ENCODE measurements at regions not wholly inside any gene's neighbourhood (a gene's known extent, or its start where the extent isn't known, plus 50 kb on each side); places are given as distances from the start of the nearest gene placed in this dataset.

DNA sequence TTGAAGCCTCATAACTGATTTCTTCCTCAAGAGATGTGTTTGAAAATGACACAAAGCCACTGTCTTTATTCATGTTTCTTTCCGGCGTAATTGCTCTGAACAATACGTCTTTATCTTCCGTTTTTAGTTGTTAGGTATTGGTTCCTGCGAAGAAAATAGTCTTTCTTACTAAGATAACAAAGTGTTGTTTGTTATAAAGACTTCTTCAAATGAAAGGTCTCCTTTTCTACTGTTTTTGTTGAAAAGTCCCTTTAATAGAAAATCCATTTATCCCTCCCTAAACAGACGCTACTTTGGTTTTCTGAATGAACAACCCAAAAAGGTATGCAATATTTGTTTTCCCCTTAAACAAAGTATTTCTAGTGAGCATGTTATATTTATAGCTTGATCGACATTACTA lies 469.1 kb downstream of the KCNJ18 start:
- Histone ChIP-seq H3K36me3 (ENCODE audit: control insufficient read depth in 2 of 2, extremely low read depth in 1 of 2, insufficient read depth in 2 of 2, low read length in 2 of 2) (no peaks in the 10 kb centered on the region), H4K20me1 (replicated peaks; ENCODE audit: control insufficient read depth, extremely low read depth, insufficient read depth, low read length) (no peaks in the 10 kb centered on the region), H3K4me2 (ENCODE audit: insufficient read depth, low read length) (no peak overlapping the region), H3K4me1 (ENCODE audit: control insufficient read depth, extremely low read depth, insufficient read depth, low read length) (no peaks in the 10 kb centered on the region), H3K9me1 (replicated peaks; ENCODE audit: control insufficient read depth, extremely low read depth, insufficient read depth, low read length) (no peaks in the 10 kb centered on the region), H3K79me2 (ENCODE audit: control insufficient read depth, insufficient read depth, low read length) (no peaks in the 10 kb centered on the region), H3K27me3 (ENCODE audit: control insufficient read depth in 2 of 2, insufficient read depth in 2 of 2, low read length in 2 of 2) (no peaks in the 10 kb centered on the region), H2AFZ (ENCODE audit: low read depth, low read length) (no peak overlapping the region), H3K4me3 (replicated peaks in 1 of 3; ENCODE audit: insufficient read depth in 1 of 3, low read depth in 1 of 3, low read length in 3 of 3) (no peak overlapping the region), H3K9me3 (replicated peaks; ENCODE audit: control insufficient read depth, insufficient read depth, low read length) (peaks cover 4% of the 10 kb centered on the region), H3K27ac (ENCODE audit: insufficient read depth, low read depth, low read length) (no peak overlapping the region), H3K9ac (replicated peaks; ENCODE audit: extremely low read depth, insufficient read depth, low read length) (no peak overlapping the region)
- dilution Hi-C loops (cut with MboI; ENCODE audit: extremely low pct_ligation_motif_present, low sequenced_read_pairs) (no loop called here), intact Hi-C loops (cut with micrococcal nuclease) (no loop called here)
- no peak for TF ChIP-seq FOS (IDR thresholded peaks at IDR 0.05; ENCODE audit: borderline replicate concordance, insufficient read depth, low read length)
- TF ChIP-seq EZH2 (IDR thresholded peaks at IDR 0.05; ENCODE audit: borderline replicate concordance, low read depth, low read length, severe bottlenecking): no peak
- TF ChIP-seq, protein P1, sequence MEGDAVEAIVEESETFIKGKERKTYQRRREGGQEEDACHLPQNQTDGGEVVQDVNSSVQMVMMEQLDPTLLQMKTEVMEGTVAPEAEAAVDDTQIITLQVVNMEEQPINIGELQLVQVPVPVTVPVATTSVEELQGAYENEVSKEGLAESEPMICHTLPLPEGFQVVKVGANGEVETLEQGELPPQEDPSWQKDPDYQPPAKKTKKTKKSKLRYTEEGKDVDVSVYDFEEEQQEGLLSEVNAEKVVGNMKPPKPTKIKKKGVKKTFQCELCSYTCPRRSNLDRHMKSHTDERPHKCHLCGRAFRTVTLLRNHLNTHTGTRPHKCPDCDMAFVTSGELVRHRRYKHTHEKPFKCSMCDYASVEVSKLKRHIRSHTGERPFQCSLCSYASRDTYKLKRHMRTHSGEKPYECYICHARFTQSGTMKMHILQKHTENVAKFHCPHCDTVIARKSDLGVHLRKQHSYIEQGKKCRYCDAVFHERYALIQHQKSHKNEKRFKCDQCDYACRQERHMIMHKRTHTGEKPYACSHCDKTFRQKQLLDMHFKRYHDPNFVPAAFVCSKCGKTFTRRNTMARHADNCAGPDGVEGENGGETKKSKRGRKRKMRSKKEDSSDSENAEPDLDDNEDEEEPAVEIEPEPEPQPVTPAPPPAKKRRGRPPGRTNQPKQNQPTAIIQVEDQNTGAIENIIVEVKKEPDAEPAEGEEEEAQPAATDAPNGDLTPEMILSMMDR (IDR thresholded peaks at IDR 0.05; ENCODE audit: extremely low read depth in 1 of 2, insufficient read depth in 1 of 2, low read depth in 1 of 2, low read length in 2 of 2): no peak
- no peak for TF ChIP-seq JUN (IDR thresholded peaks at IDR 0.05; ENCODE audit: borderline replicate concordance, insufficient read depth, insufficient read length, low read depth)
- TF ChIP-seq, protein P2, sequence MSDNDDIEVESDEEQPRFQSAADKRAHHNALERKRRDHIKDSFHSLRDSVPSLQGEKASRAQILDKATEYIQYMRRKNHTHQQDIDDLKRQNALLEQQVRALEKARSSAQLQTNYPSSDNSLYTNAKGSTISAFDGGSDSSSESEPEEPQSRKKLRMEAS (IDR thresholded peaks at IDR 0.05; ENCODE audit: insufficient read depth, insufficient read length): no peak
- no peak for TF ChIP-seq POLR2AphosphoS5 (IDR thresholded peaks at IDR 0.05; ENCODE audit: insufficient read depth, low read depth, low read length)
- TF ChIP-seq GATA2 (IDR thresholded peaks at IDR 0.05; ENCODE audit: insufficient read depth, insufficient read length, low read depth, low read length): no peak
- TF ChIP-seq MYC (IDR thresholded peaks at IDR 0.05; ENCODE audit: low read depth, low read length): no peak
- no peak for TF ChIP-seq POLR2A (IDR thresholded peaks at IDR 0.05; ENCODE audit: low read depth, low read length)
- ChIA-PET POLR2A (no interaction called here), CTCF (no interaction called here)
- BruUV-seq (replicated peaks): no TSS peak
- FAIRE-seq: no peak
- no peak for DNase-seq (ENCODE audit: low read depth, low spot score)
